IPS DF 19.7 (cell line): ENCODE measurements at regions not wholly inside any gene's neighbourhood (a gene's known extent, or its start where the extent isn't known, plus 50 kb on each side); places are given as distances from the start of the nearest gene placed in this dataset.

Experiments used
- DNase-seq: peaks from one replicate; pipeline ENCODE4 v3.0.0-alpha.2; 2013; ENCODE audit warnings: low read depth, low spot score

GRCh38 chr6:16078064-16078463, 50.8 kb upstream of the MYLIP start:
- DNase-seq: no peak

GRCh38 chr6:16069671-16070070, 59.2 kb upstream of the MYLIP start:
- DNase-seq: no peak

- DNase-seq: no peak
Observed at GRCh38 chr6:16069222-16069621, 59.7 kb upstream of the MYLIP start.

- no peak for DNase-seq
Observed at GRCh38 chr6:16067568-16067967, 61.3 kb upstream of the MYLIP start.

GRCh38 chr6:16064671-16065072, 64.2 kb upstream of the MYLIP start:
- peak; percentile 69 for DNase-seq

- DNase-seq: no peak
Observed at GRCh38 chr6:16063580-16063979, 65.3 kb upstream of the MYLIP start.

GRCh38 chr6:16061818-16062217, 67.1 kb upstream of the MYLIP start:
- no peak for DNase-seq

- DNase-seq: no peak
Observed at GRCh38 chr6:16060039-16060438, 68.8 kb upstream of the MYLIP start.

GRCh38 chr6:16059496-16059895, 69.4 kb upstream of the MYLIP start:
- peak; percentile 38 for DNase-seq

- DNase-seq: no peak
Observed at GRCh38 chr6:16058929-16059345, 69.9 kb upstream of the MYLIP start.

GRCh38 chr6:16058201-16058928, 70.5 kb upstream of the MYLIP start:
- no peak for DNase-seq

- DNase-seq: no peak
Observed at GRCh38 chr6:16057446-16057845, 71.4 kb upstream of the MYLIP start.

- no peak for DNase-seq
Observed at GRCh38 chr6:16056263-16056870, 72.5 kb upstream of the MYLIP start.

- DNase-seq: no peak
Observed at GRCh38 chr6:16055852-16056251, 73.0 kb upstream of the MYLIP start.

GRCh38 chr6:16049168-16049567, 79.7 kb upstream of the MYLIP start:
- no peak for DNase-seq

- DNase-seq: no peak
Observed at GRCh38 chr6:16048221-16048620, 80.7 kb upstream of the MYLIP start.

GRCh38 chr6:16047435-16047990, 81.4 kb upstream of the MYLIP start:
- DNase-seq: no peak

- no peak for DNase-seq
Observed at GRCh38 chr6:16045238-16045637, 83.6 kb upstream of the MYLIP start.

- DNase-seq: no peak
Observed at GRCh38 chr6:16044211-16044643, 84.7 kb upstream of the MYLIP start.

- no peak for DNase-seq
Observed at GRCh38 chr6:16043171-16044135, 85.4 kb upstream of the MYLIP start.

GRCh38 chr6:16042751-16043150, 86.1 kb upstream of the MYLIP start:
- DNase-seq: no peak

GRCh38 chr6:16041327-16041726, 87.6 kb upstream of the MYLIP start:
- DNase-seq: no peak
